GM12878 (cell line): ENCODE measurements at regions not wholly inside any gene's neighbourhood (a gene's known extent, or its start where the extent isn't known, plus 50 kb on each side); places are given as distances from the start of the nearest gene placed in this dataset.

Experiments
- BACH1 ChIP-seq: fragments of 450-650 bp; IDR thresholded peaks from 2 replicates; pipeline ENCODE4 v1.6.1; 2017; ENCODE audit warnings: mild to moderate bottlenecking, borderline replicate concordance
- EZH2 ChIP-seq: IDR thresholded peaks from 2 replicates; pipeline ENCODE4 v1.6.1; 2012; ENCODE audit warnings: low read depth, mild to moderate bottlenecking, control low read depth, inconsistent platforms, low read length, borderline replicate concordance; ENCODE audit not compliant: control insufficient read depth
- POLR2A ChIP-seq: IDR thresholded peaks from 2 replicates; pipeline ENCODE4 v1.6.1; 2011; ENCODE audit warnings: low read depth, mild to moderate bottlenecking, low read length
- TCF12 ChIP-seq: IDR thresholded peaks from 2 replicates; pipeline ENCODE4 v1.6.1; 2011; ENCODE audit warnings: low read depth, mild to moderate bottlenecking, low read length
- USF2 ChIP-seq: IDR thresholded peaks from 2 replicates; pipeline ENCODE4 v1.6.1; 2011; ENCODE audit warnings: low read depth, low read length, improper control_type of control experiment, borderline replicate concordance
- TF ChIP-seq, protein P1 (sequence below), 3 experiments: IDR thresholded peaks in 2 of 3; conservative IDR thresholded peaks in 1 of 3; 2 replicates each; pipeline ENCODE4 v1.5.1; 2011; ENCODE audit warnings: low read depth in 3 of 3, low read length in 3 of 3, mild to moderate bottlenecking in 3 of 3, control low read depth in 2 of 3, moderate library complexity in 2 of 3, inconsistent platforms in 1 of 3, mixed read lengths in 1 of 3; ENCODE audit not compliant: control insufficient read depth in 2 of 3, insufficient read depth in 1 of 3; ENCODE audit errors: extremely low read depth in 1 of 3
- TF ChIP-seq, protein P2 (sequence below): IDR thresholded peaks from 2 replicates; pipeline ENCODE4 v1.6.1; 2012; ENCODE audit warnings: low read depth, low read length, improper control_type of control experiment

DNA sequence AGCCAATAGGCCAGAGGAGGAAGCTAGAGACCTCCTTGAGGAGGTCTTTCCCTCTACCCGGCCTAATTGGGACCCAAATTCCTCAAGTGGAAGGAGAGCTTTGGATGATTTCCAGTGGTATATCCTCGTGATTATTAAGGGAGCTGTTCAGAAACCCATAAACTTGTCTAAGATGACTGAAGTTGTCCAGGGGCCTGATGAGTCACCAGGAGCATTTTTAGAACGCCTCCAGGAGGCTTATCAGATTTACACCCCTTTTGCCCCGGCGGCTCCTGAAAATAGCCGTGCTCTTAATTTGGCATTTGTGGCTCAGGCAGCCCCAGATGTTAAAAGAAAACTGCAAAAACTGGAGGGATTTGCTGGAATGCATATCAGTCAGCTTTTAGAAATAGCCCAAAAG, 198.1 kb downstream of the ZNF486 start:
- TF ChIP-seq POLR2A (no peak), TCF12 (no peak), BACH1 (no peak), EZH2 (no peak), USF2 (no peak)
- TF ChIP-seq, protein P1, sequence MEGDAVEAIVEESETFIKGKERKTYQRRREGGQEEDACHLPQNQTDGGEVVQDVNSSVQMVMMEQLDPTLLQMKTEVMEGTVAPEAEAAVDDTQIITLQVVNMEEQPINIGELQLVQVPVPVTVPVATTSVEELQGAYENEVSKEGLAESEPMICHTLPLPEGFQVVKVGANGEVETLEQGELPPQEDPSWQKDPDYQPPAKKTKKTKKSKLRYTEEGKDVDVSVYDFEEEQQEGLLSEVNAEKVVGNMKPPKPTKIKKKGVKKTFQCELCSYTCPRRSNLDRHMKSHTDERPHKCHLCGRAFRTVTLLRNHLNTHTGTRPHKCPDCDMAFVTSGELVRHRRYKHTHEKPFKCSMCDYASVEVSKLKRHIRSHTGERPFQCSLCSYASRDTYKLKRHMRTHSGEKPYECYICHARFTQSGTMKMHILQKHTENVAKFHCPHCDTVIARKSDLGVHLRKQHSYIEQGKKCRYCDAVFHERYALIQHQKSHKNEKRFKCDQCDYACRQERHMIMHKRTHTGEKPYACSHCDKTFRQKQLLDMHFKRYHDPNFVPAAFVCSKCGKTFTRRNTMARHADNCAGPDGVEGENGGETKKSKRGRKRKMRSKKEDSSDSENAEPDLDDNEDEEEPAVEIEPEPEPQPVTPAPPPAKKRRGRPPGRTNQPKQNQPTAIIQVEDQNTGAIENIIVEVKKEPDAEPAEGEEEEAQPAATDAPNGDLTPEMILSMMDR (IDR thresholded peaks at IDR 0.05 in 2 of 3, conservative IDR thresholded peaks at IDR 0.05 in 1 of 3; ENCODE audit: control insufficient read depth in 2 of 3, extremely low read depth in 1 of 3, insufficient read depth in 1 of 3, low read depth in 3 of 3, low read length in 3 of 3): no peak
- TF ChIP-seq, protein P2, sequence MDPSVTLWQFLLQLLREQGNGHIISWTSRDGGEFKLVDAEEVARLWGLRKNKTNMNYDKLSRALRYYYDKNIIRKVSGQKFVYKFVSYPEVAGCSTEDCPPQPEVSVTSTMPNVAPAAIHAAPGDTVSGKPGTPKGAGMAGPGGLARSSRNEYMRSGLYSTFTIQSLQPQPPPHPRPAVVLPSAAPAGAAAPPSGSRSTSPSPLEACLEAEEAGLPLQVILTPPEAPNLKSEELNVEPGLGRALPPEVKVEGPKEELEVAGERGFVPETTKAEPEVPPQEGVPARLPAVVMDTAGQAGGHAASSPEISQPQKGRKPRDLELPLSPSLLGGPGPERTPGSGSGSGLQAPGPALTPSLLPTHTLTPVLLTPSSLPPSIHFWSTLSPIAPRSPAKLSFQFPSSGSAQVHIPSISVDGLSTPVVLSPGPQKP: no peak
